ENCODE measurements at regions not wholly inside any gene's neighbourhood (a gene's known extent, or its start where the extent isn't known, plus 50 kb on each side); places are given as distances from the start of the nearest gene placed in this dataset.

DNA sequence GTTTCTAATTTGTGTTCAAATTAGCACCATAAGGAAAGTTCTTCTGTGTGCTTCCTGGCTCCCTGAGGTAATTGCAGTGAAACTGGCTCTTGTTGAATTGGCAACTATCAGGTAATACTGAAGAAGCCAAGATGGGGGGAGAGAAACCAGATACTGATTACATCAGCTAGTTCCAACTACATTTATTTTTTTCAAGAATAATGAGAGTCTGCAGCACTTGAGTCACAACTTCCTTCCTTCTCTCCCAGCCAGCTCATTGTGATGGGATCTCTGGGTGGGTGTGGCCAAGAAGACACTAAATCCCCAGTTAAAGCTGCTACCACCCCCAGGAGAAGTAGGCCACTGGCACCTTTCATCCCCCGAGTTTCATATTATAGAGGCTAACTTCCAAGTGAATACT, 100.7 kb upstream of the RXFP2 start:
- Histone ChIP-seq H3K9ac (ENCODE audit: control insufficient read depth, extremely low read depth, insufficient read depth, low read length) (no peak overlapping the region), H3K79me2 (ENCODE audit: control insufficient read depth, insufficient read depth, low read length) (no peaks in the 10 kb centered on the region), H3K4me2 (ENCODE audit: control insufficient read depth, extremely low read depth, insufficient read depth, low read depth, low read length) (no peak overlapping the region), H3K9me3 (ENCODE audit: control insufficient read depth, low read depth, low read length) (no peaks in the 10 kb centered on the region), H3K4me3 (ENCODE audit: control insufficient read depth in 2 of 3, extremely low read depth in 1 of 3, insufficient read depth in 2 of 3, low read depth in 1 of 3, low read length in 3 of 3) (no peak overlapping the region), H2AFZ (ENCODE audit: control insufficient read depth, low read length) (no peak overlapping the region), H3K36me3 (ENCODE audit: control insufficient read depth in 2 of 2, extremely low read depth in 1 of 2, insufficient read depth in 2 of 2, low read length in 2 of 2) (no peaks in the 10 kb centered on the region), H3K9me1 (ENCODE audit: control insufficient read depth, extremely low read depth, insufficient read depth, low read length) (no peaks in the 10 kb centered on the region), H4K20me1 (ENCODE audit: control insufficient read depth, extremely low read depth, insufficient read depth, low read length) (no peaks in the 10 kb centered on the region), H3K4me1 (ENCODE audit: control insufficient read depth, extremely low read depth, insufficient read depth, low read length) (no peaks in the 10 kb centered on the region), H3K27me3 (ENCODE audit: control insufficient read depth, extremely low read depth, insufficient read depth, low read length) (no peaks in the 10 kb centered on the region), H3K27ac (ENCODE audit: control insufficient read depth, insufficient read depth, low read length) (no peak overlapping the region)
- dilution Hi-C loops (cut with MboI; ENCODE audit: extremely low pct_ligation_motif_present, low sequenced_read_pairs), result no loop called here
- DNase-seq (ENCODE audit: low read depth, low spot score) (no peak), FAIRE-seq (no peak)
- no peak for TF ChIP-seq EZH2 (IDR thresholded peaks at IDR 0.05; ENCODE audit: low read length)
- no peak for TF ChIP-seq CTCF (optimal IDR thresholded peaks at IDR 0.05 in 1 of 3, IDR thresholded peaks at IDR 0.05 in 1 of 3, conservative IDR thresholded peaks at IDR 0.05 in 1 of 3; ENCODE audit: extremely low read depth in 1 of 3, insufficient read depth in 2 of 3, low read length in 3 of 3)

GRCh38 chr13:31639443-31640163, 99.7 kb upstream of the RXFP2 start:
- no peak for TF ChIP-seq EZH2 (IDR thresholded peaks at IDR 0.05; ENCODE audit: low read length)
- TF ChIP-seq CTCF (optimal IDR thresholded peaks at IDR 0.05 in 1 of 3, IDR thresholded peaks at IDR 0.05 in 1 of 3, conservative IDR thresholded peaks at IDR 0.05 in 1 of 3; ENCODE audit: extremely low read depth in 1 of 3, insufficient read depth in 2 of 3, low read length in 3 of 3), result no peak
- H3K27ac ChIP-seq (ENCODE audit: control insufficient read depth, insufficient read depth, low read length), result no peak overlapping the region
- H3K9me1 ChIP-seq (ENCODE audit: control insufficient read depth, extremely low read depth, insufficient read depth, low read length), result no peaks in the 10 kb centered on the region
- H4K20me1 ChIP-seq (ENCODE audit: control insufficient read depth, extremely low read depth, insufficient read depth, low read length), result no peaks in the 10 kb centered on the region
- no peaks in the 10 kb centered on the region for H3K4me1 ChIP-seq (ENCODE audit: control insufficient read depth, extremely low read depth, insufficient read depth, low read length)
- H3K79me2 ChIP-seq (ENCODE audit: control insufficient read depth, insufficient read depth, low read length), result no peaks in the 10 kb centered on the region
- dilution Hi-C loops (cut with MboI; ENCODE audit: extremely low pct_ligation_motif_present, low sequenced_read_pairs), result no loop called here
- FAIRE-seq (no peak), DNase-seq (ENCODE audit: low read depth, low spot score) (no peak)
- no peaks in the 10 kb centered on the region for H3K27me3 ChIP-seq (ENCODE audit: control insufficient read depth, extremely low read depth, insufficient read depth, low read length)
- H3K9ac ChIP-seq (ENCODE audit: control insufficient read depth, extremely low read depth, insufficient read depth, low read length), result no peak overlapping the region
- no peak overlapping the region for H2AFZ ChIP-seq (ENCODE audit: control insufficient read depth, low read length)
- no peak overlapping the region for H3K4me2 ChIP-seq (ENCODE audit: control insufficient read depth, extremely low read depth, insufficient read depth, low read depth, low read length)
- H3K36me3 ChIP-seq (ENCODE audit: control insufficient read depth in 2 of 2, extremely low read depth in 1 of 2, insufficient read depth in 2 of 2, low read length in 2 of 2), result no peaks in the 10 kb centered on the region
- no peaks in the 10 kb centered on the region for H3K9me3 ChIP-seq (ENCODE audit: control insufficient read depth, low read depth, low read length)
- no peak overlapping the region for H3K4me3 ChIP-seq (ENCODE audit: control insufficient read depth in 2 of 3, extremely low read depth in 1 of 3, insufficient read depth in 2 of 3, low read depth in 1 of 3, low read length in 3 of 3)

Data from keratinocyte (primary cell).